IMR-90 (cell line): ENCODE measurements at regions not wholly inside any gene's neighbourhood (a gene's known extent, or its start where the extent isn't known, plus 50 kb on each side); places are given as distances from the start of the nearest gene placed in this dataset.

Source experiments
- ATAC-seq: fragments of 200-7000 bp; cut with Tn5 transposase; 2 replicates; pipeline ENCODE4 v1.9.1; 2020; ENCODE audit warnings: low read depth, mild to moderate bottlenecking, moderate library complexity
- BruUV-seq: library from RNA; stranded (reverse); fragments of 400-500 nt; replicated peaks from 2 replicates; lab custom pipeline; 2021; lab: Mats Ljungman, UMichigan
- CTCF ChIA-PET: fragments of 300-600 bp; formaldehyde crosslinking; extraction: SDS; loops from one replicate; lab custom pipeline; 2021; ENCODE audit warnings: antibody characterized with exemption; lab: Yijun Ruan, JAX
- POLR2A ChIA-PET: fragments of 300-600 bp; sonication (Branson Sonifier 250); formaldehyde crosslinking; loops from one replicate; lab custom pipeline; 2022; ENCODE audit warnings: antibody characterized with exemption; ENCODE audit not compliant: unreplicated experiment; lab: Charles Lee
- DNase-seq: peaks from one replicate; pipeline ENCODE4 v3.0.0; 2013
- H2AFZ ChIP-seq: replicated peaks from 2 replicates; pipeline ENCODE3; 2013; ENCODE audit warnings: low read length, mild to moderate bottlenecking; ENCODE audit not compliant: poor library complexity
- H2AK5ac ChIP-seq: 2 replicates; pipeline ENCODE4 v1.6.1; 2013; ENCODE audit warnings: low read depth, low read length, inconsistent platforms
- H2AK9ac ChIP-seq: replicated peaks from 2 replicates; pipeline ENCODE3; 2013; ENCODE audit warnings: mild to moderate bottlenecking, low read depth, low read length, moderate library complexity; ENCODE audit not compliant: poor library complexity
- H2BK120ac ChIP-seq: 2 replicates; pipeline ENCODE4 v1.6.1; 2013; ENCODE audit warnings: low read depth, low read length, inconsistent platforms
- H2BK15ac ChIP-seq: 3 replicates; pipeline ENCODE4 v1.6.1; 2013; ENCODE audit warnings: low read depth, low read length, inconsistent platforms
- H2BK20ac ChIP-seq: 2 replicates; pipeline ENCODE4 v1.6.1; 2013; ENCODE audit warnings: low read depth, mild to moderate bottlenecking, inconsistent platforms, low read length, moderate library complexity
- H2BK5ac ChIP-seq: 2 replicates; pipeline ENCODE4 v1.6.1; 2013; ENCODE audit warnings: mild to moderate bottlenecking, low read depth, low read length, inconsistent platforms; ENCODE audit not compliant: poor library complexity, severe bottlenecking
- H3K14ac ChIP-seq: replicated peaks from 2 replicates; pipeline ENCODE4 v1.6.1; 2013; ENCODE audit warnings: low read depth, low read length, inconsistent platforms
- H3K18ac ChIP-seq: 2 replicates; pipeline ENCODE4 v1.6.1; 2013; ENCODE audit warnings: low read depth, low read length, control low read depth
- H3K23ac ChIP-seq: 2 replicates; pipeline ENCODE4 v1.6.1; 2013; ENCODE audit warnings: low read depth, low read length, inconsistent platforms
- H3K27ac ChIP-seq: 2 replicates; pipeline ENCODE4 v1.5.1; 2013; ENCODE audit warnings: mild to moderate bottlenecking, control low read depth, low read length; ENCODE audit not compliant: insufficient read depth
- H3K27me3 ChIP-seq: 2 replicates; pipeline ENCODE4 v1.6.1; 2013; ENCODE audit warnings: low read length; ENCODE audit not compliant: control insufficient read depth, insufficient read depth
- H3K36me3 ChIP-seq: 2 replicates; pipeline ENCODE4 v1.6.1; 2013; ENCODE audit warnings: low read length, mixed read lengths; ENCODE audit not compliant: control insufficient read depth, insufficient read depth
- H3K4ac ChIP-seq: 2 replicates; pipeline ENCODE4 v1.6.1; 2013; ENCODE audit warnings: low read depth, low read length, inconsistent platforms
- H3K4me1 ChIP-seq: 2 replicates; pipeline ENCODE4 v1.6.1; 2013; ENCODE audit warnings: low read length, mixed read lengths; ENCODE audit not compliant: control insufficient read depth, insufficient read depth
- H3K4me2 ChIP-seq: 2 replicates; pipeline ENCODE4 v1.6.1; 2013; ENCODE audit warnings: low read depth, mild to moderate bottlenecking, control low read depth, low read length, moderate library complexity
- H3K4me3 ChIP-seq: 2 replicates; pipeline ENCODE4 v1.5.1; 2013; ENCODE audit warnings: low read depth, mild to moderate bottlenecking, control low read depth, low read length, moderate library complexity; ENCODE audit not compliant: insufficient read depth
- H3K56ac ChIP-seq: 2 replicates; pipeline ENCODE4 v1.6.1; 2013; ENCODE audit warnings: low read length, inconsistent platforms; ENCODE audit not compliant: insufficient read depth; ENCODE audit errors: extremely low read depth
- H3K79me1 ChIP-seq, 2 experiments: 2 replicates each; pipeline ENCODE4 v1.6.1; 2013; ENCODE audit warnings: low read length in 2 of 2, inconsistent platforms in 1 of 2, low read depth in 1 of 2
- H3K9ac ChIP-seq: 2 replicates; pipeline ENCODE4 v1.6.1; 2013; ENCODE audit warnings: low read depth, low read length, control low read depth
- H3K9me1 ChIP-seq: 2 replicates; pipeline ENCODE4 v1.6.1; 2013; ENCODE audit warnings: low read length, inconsistent platforms; ENCODE audit not compliant: insufficient read depth
- H3K9me3 ChIP-seq: 2 replicates; pipeline ENCODE4 v1.6.1; 2013; ENCODE audit warnings: low read length; ENCODE audit not compliant: control insufficient read depth, insufficient read depth
- H4K20me1 ChIP-seq: 2 replicates; pipeline ENCODE4 v1.6.1; 2013; ENCODE audit warnings: low read length, inconsistent platforms; ENCODE audit not compliant: insufficient read depth
- H4K5ac ChIP-seq: 2 replicates; pipeline ENCODE4 v1.6.1; 2013; ENCODE audit warnings: mild to moderate bottlenecking, low read depth, low read length, control low read depth
- H4K8ac ChIP-seq, 2 experiments: 2 replicates each; pipeline ENCODE4 v1.6.1; 2013; ENCODE audit warnings: low read depth in 2 of 2, low read length in 2 of 2, control low read depth in 1 of 2, inconsistent platforms in 1 of 2
- H4K91ac ChIP-seq: 2 replicates; pipeline ENCODE4 v1.6.1; 2013; ENCODE audit warnings: low read depth, low read length, inconsistent platforms; ENCODE audit not compliant: insufficient read depth
- MAFK ChIP-seq: IDR thresholded peaks from 2 replicates; pipeline ENCODE4 v1.6.1; 2012; ENCODE audit warnings: low read depth, low read length, improper control_type of control experiment
- MXI1 ChIP-seq: IDR thresholded peaks from 2 replicates; pipeline ENCODE4 v1.6.1; 2012; ENCODE audit warnings: low read depth, mild to moderate bottlenecking, low read length, moderate library complexity, borderline replicate concordance
- dilution Hi-C: fragments of 300-500 bp; cut with HindIII; formaldehyde crosslinking; loops from one replicate; pipeline ENCODE4 v1.14.3; 2018; ENCODE audit warnings: low sequenced_read_pairs; ENCODE audit not compliant: unreplicated experiment
- in situ Hi-C: fragments of 300-500 bp; cut with MboI; formaldehyde crosslinking; loops from 3 replicates; pipeline ENCODE4 v1.14.3; 2019; ENCODE audit warnings: low sequenced_read_pairs, inconsistent platforms, mixed read lengths
- intact Hi-C: fragments of 100-400 bp; cut with micrococcal nuclease; formaldehyde crosslinking; loops from 2 replicates; pipeline ENCODE4 v1.10.0; 2022
- TF ChIP-seq, protein P1 (sequence below): conservative IDR thresholded peaks from 2 replicates; pipeline ENCODE4 v1.5.1; 2012; ENCODE audit warnings: mild to moderate bottlenecking, low read depth, low read length, improper control_type of control experiment

DNA sequence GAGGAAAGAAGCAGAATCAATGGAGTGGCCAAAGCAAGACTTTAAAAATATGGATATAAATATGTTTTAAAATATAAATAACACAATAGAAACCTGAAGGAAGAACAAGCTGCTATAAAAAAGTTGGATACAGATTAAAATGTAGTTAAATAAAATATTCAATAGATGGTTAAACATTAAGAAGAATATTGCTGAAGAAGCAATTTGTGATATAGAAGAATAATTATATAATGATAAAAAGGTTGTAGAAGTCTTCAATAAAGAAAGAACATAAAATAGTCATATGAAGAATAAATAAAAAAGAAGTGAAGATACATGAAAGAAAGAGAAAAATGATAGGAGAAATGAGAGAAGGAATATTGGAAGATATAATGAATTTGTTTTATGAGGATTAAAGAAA lies 392.0 kb downstream of the DSC3 start:
- in situ Hi-C loops: no loop called here
- Histone ChIP-seq H3K56ac (no peak overlapping the region), H3K79me1 (no peaks in the 10 kb centered on the region), H3K23ac (no peak overlapping the region), H4K8ac (no peak overlapping the region), H3K14ac (no peak overlapping the region), H2AK9ac (no peak overlapping the region), H3K4me2 (no peak overlapping the region), H2BK20ac (no peak overlapping the region), H3K9me1 (no peaks in the 10 kb centered on the region), H3K9me3 (no peaks in the 10 kb centered on the region), H3K4ac (no peak overlapping the region), H3K18ac (no peak overlapping the region), H4K20me1 (no peaks in the 10 kb centered on the region), H4K5ac (no peak overlapping the region), H2BK120ac (no peak overlapping the region), H3K4me3 (no peak overlapping the region), H2AK5ac (no peak overlapping the region), H3K27ac (no peak overlapping the region), H4K91ac (no peak overlapping the region), H3K36me3 (no peaks in the 10 kb centered on the region), H2BK5ac (no peak overlapping the region), H2AFZ (no peak overlapping the region), H2BK15ac (no peak overlapping the region), H3K9ac (no peak overlapping the region), H3K27me3 (no peaks in the 10 kb centered on the region), H3K4me1 (no peaks in the 10 kb centered on the region)
- ChIA-PET POLR2A (no interaction called here), CTCF (no interaction called here)
- intact Hi-C loops: no loop called here
- TF ChIP-seq MXI1 (no peak), MAFK (peak; percentile 30; the same call in 1 of the 2 replicates)
- TF ChIP-seq, protein P1, sequence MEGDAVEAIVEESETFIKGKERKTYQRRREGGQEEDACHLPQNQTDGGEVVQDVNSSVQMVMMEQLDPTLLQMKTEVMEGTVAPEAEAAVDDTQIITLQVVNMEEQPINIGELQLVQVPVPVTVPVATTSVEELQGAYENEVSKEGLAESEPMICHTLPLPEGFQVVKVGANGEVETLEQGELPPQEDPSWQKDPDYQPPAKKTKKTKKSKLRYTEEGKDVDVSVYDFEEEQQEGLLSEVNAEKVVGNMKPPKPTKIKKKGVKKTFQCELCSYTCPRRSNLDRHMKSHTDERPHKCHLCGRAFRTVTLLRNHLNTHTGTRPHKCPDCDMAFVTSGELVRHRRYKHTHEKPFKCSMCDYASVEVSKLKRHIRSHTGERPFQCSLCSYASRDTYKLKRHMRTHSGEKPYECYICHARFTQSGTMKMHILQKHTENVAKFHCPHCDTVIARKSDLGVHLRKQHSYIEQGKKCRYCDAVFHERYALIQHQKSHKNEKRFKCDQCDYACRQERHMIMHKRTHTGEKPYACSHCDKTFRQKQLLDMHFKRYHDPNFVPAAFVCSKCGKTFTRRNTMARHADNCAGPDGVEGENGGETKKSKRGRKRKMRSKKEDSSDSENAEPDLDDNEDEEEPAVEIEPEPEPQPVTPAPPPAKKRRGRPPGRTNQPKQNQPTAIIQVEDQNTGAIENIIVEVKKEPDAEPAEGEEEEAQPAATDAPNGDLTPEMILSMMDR: no peak
- no peak for DNase-seq
- BruUV-seq: no TSS peak
- ATAC-seq: no peak
- dilution Hi-C loops: no loop called here
